ENCODE measurements at regions not wholly inside any gene's neighbourhood (a gene's known extent, or its start where the extent isn't known, plus 50 kb on each side); places are given as distances from the start of the nearest gene placed in this dataset.
"Not testable (repeated sequence)": the region's sequence is repeated elsewhere in the genome, so short reads cannot be mapped to it uniquely, and the experiment has no call there.

DNA sequence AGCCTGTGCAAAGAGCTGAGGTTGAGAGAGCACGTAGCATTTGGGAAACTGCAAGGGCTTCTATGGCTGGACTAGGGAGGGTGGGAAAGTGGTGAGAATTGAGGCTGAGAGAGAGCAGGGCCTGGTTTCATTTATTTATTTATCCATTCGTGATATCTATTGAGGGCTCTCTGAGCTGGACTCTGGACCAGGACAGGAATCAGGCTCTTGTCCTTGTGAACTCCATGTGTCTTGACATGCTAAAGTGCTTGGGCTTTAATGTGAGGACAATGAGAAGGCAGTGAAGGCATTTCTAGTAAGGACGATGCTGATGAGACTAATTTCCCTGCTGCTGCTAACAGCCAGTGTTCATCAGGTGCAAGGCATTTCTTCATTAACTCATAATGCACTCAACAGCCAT is 95.9 kb upstream of the KLF4 start:
- DNase-seq (ENCODE audit: low read depth, low spot score), result no peak
- TF ChIP-seq, protein P1, sequence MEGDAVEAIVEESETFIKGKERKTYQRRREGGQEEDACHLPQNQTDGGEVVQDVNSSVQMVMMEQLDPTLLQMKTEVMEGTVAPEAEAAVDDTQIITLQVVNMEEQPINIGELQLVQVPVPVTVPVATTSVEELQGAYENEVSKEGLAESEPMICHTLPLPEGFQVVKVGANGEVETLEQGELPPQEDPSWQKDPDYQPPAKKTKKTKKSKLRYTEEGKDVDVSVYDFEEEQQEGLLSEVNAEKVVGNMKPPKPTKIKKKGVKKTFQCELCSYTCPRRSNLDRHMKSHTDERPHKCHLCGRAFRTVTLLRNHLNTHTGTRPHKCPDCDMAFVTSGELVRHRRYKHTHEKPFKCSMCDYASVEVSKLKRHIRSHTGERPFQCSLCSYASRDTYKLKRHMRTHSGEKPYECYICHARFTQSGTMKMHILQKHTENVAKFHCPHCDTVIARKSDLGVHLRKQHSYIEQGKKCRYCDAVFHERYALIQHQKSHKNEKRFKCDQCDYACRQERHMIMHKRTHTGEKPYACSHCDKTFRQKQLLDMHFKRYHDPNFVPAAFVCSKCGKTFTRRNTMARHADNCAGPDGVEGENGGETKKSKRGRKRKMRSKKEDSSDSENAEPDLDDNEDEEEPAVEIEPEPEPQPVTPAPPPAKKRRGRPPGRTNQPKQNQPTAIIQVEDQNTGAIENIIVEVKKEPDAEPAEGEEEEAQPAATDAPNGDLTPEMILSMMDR (IDR thresholded peaks at IDR 0.05; ENCODE audit: insufficient read depth, low read length, missing control alignments), result no peak
- CTCF ChIA-PET, result no interaction called here
- POLR2A ChIA-PET, result no interaction called here
- no peak overlapping the region for H3K4me3 ChIP-seq (ENCODE audit: low read depth, low read length)

- H3K4me3 ChIP-seq (ENCODE audit: low read depth, low read length), result no peak overlapping the region
- ChIA-PET CTCF (no interaction called here), POLR2A (no interaction called here)
- DNase-seq (ENCODE audit: low read depth, low spot score), result no peak
- TF ChIP-seq, protein P1 (IDR thresholded peaks at IDR 0.05; ENCODE audit: insufficient read depth, low read length, missing control alignments), result no peak
These were observed 95.4 kb upstream of the KLF4 start for GRCh38 chr9:107584944-107585343.

DNA sequence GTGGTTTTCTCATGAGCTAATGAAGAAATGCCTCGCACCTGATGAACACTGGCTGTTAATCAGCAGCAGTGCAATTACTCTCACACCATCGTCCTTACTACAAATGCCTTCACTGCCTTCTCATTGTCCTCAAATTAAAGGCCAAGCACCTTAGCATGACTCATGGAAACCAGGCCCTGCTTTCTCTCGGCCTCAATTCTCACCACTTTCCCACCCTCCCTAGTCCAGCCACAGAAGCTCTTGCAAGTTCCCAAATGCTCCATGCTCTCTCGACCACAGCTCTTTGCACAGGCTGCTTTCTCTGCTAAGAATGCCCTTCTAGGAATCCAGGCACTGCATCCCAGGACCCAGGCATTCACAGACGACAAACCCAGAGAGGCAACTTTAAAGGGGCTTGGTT is 94.6 kb upstream of the KLF4 start:
- H3K4me3 ChIP-seq (ENCODE audit: low read depth, low read length), result no peak overlapping the region
- ChIA-PET POLR2A (interaction anchor here (0.6 kb wide), 1 partner anchor 61 kb away, joined by 3 read pairs; no protein-coding TSS in a partner anchor), CTCF (no interaction called here)
- TF ChIP-seq, protein P1 (IDR thresholded peaks at IDR 0.05; ENCODE audit: insufficient read depth, low read length, missing control alignments), result no peak
- no peak for DNase-seq (ENCODE audit: low read depth, low spot score)

- POLR2A ChIA-PET, result no interaction called here
These were observed 87.7 kb upstream of the KLF4 start for GRCh38 chr9:107577140-107577776.

DNA sequence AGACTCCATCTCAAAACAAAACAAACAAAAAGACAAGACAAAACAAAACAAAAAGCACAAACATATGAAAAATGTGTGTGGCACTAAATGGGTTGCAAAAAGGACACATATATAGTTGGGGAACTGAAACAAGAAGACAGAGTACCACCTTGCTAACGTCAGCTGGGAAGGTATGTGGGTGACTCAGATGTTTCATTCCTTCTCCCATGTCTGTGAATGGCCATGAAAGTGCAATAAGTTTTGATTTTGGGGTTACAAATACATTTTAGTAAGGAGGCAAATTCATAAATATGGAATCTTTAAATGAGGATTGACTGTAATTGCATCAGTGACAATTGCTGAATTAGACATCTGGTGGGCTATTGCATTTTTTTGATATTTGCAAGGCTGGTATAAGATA is 81.6 kb upstream of the KLF4 start:
- ChIA-PET CTCF (no interaction called here), POLR2A (no interaction called here)
- TF ChIP-seq, protein P1 (IDR thresholded peaks at IDR 0.05; ENCODE audit: insufficient read depth, low read length, missing control alignments), result no peak
- DNase-seq (ENCODE audit: low read depth, low spot score), result no peak
- H3K4me3 ChIP-seq (ENCODE audit: low read depth, low read length), result no peak overlapping the region

More at GRCh38 chr9:107577140-107577776, 87.7 kb upstream of the KLF4 start:
- H3K4me3 ChIP-seq (ENCODE audit: low read depth, low read length), result no peak overlapping the region
- CTCF ChIA-PET, result no interaction called here
- TF ChIP-seq, protein P1 (IDR thresholded peaks at IDR 0.05; ENCODE audit: insufficient read depth, low read length, missing control alignments), result no peak
- no peak for DNase-seq (ENCODE audit: low read depth, low spot score)

- TF ChIP-seq, protein P1 (IDR thresholded peaks at IDR 0.05; ENCODE audit: insufficient read depth, low read length, missing control alignments), result no peak
- DNase-seq (ENCODE audit: low read depth, low spot score), result no peak
- ChIA-PET POLR2A (no interaction called here), CTCF (no interaction called here)
- no peak overlapping the region for H3K4me3 ChIP-seq (ENCODE audit: low read depth, low read length)
These were observed 79.6 kb upstream of the KLF4 start for GRCh38 chr9:107569174-107569573.

DNA sequence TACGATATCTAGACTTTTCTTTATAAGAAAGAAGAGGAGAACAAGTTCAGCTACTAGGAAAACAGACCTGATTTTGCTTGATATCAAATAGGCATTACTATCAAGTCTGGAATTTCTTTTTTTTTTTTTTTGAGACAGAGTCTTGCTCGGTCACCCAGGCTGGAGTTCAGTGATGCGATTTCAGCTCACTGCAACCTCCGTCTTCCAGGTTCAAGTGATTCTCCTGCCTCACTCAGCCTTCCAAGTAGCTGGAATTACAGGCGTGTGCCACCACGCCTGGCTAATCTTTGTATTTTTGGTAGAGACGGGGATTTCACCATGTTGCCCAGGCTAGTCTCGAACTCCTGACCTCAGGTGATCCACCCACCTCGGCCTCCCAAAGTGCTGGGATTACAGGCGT is 78.8 kb upstream of the KLF4 start:
- CTCF ChIA-PET, result interaction anchor here (0.7 kb wide), 1 partner anchor 341 kb away, joined by 3 read pairs; no protein-coding TSS in a partner anchor
- POLR2A ChIA-PET, result not testable (repeated sequence)

More for the DNA sequence above, 78.8 kb upstream of the KLF4 start:
- not testable (repeated sequence) for H3K4me3 ChIP-seq (ENCODE audit: low read depth, low read length); DNase-seq (ENCODE audit: low read depth, low spot score)
